Stomach (tissue), 4 donors: ENCODE measurements at regions not wholly inside any gene's neighbourhood (a gene's known extent, or its start where the extent isn't known, plus 50 kb on each side); places are given as distances from the start of the nearest gene placed in this dataset.

Experiments
- CTCF ChIP-seq, 7 experiments: fragments of 450-650 bp in 4 of 7; fragments of 200-600 bp in 3 of 7; sonication (generic) in 3 of 7; IDR thresholded peaks; one replicate each; pipeline ENCODE4 v1.5.1; 2016 to 2019; ENCODE audit warnings: antibody characterized with exemption in 7 of 7, control low read depth in 2 of 7, mild to moderate bottlenecking in 1 of 7
- POLR2AphosphoS5 ChIP-seq, 3 donors: sonication (generic); formaldehyde crosslinking; IDR thresholded peaks; one replicate each; pipeline ENCODE4 v1.6.1; 2016; ENCODE audit warnings: antibody characterized with exemption in 3 of 3

- TF ChIP-seq CTCF (IDR thresholded peaks at IDR 0.05) (no peak), POLR2AphosphoS5 (IDR thresholded peaks at IDR 0.05) (no peak)
Measured at GRCh38 chr12:91567100-91567485, 384.5 kb upstream of the DCN start.
